GM12878 (cell line): ENCODE measurements at regions not wholly inside any gene's neighbourhood (a gene's known extent, or its start where the extent isn't known, plus 50 kb on each side); places are given as distances from the start of the nearest gene placed in this dataset.

ENCODE experiments used
- ATAC-seq: fragments of 200-7000 bp; cut with Tn5 transposase; 3 replicates; pipeline ENCODE4 v1.9.1; 2020; ENCODE audit warnings: mild to moderate bottlenecking, moderate library complexity
- BruUV-seq: library from RNA; stranded (reverse); fragments of 400-500 nt; replicated peaks from 2 replicates; lab custom pipeline; 2021; lab: Mats Ljungman, UMichigan
- CTCF ChIA-PET: fragments of 300-600 bp; sonication (Branson Sonifier 250); formaldehyde crosslinking; extraction: SDS; loops from one replicate; lab custom pipeline; 2021; ENCODE audit warnings: inconsistent platforms; lab: Yijun Ruan, JAX
- POLR2A ChIA-PET: fragments of 350-600 bp; formaldehyde crosslinking; extraction: SDS; loops from one replicate; lab custom pipeline; 2021; ENCODE audit warnings: inconsistent platforms; lab: Charles Lee
- RAD21 ChIA-PET: fragments of 300-600 bp; sonication (Branson Sonifier 250); formaldehyde crosslinking; loops from one replicate; lab custom pipeline; 2023; ENCODE audit warnings: antibody characterized with exemption; ENCODE audit not compliant: unreplicated experiment; lab: Charles Lee
- SMC1A ChIA-PET: fragments of 300-600 bp; sonication (Branson Sonifier 250); formaldehyde crosslinking; loops from one replicate; lab custom pipeline; 2023; ENCODE audit not compliant: unreplicated experiment, uncharacterized antibody; lab: Charles Lee
- DNase-seq: peaks from one replicate; pipeline ENCODE4 v3.0.0-alpha.2; 2011; ENCODE audit warnings: low read depth, low spot score
- FAIRE-seq: peaks from 3 replicates; lab custom pipeline; 2011; peaks lifted over from hg19 to GRCh38; lab: Jason Lieb, UNC
- H2AFZ ChIP-seq: 2 replicates; pipeline ENCODE4 v1.6.0; 2011; ENCODE audit warnings: low read depth, low read length, control low read depth; ENCODE audit not compliant: control insufficient read depth
- H3K27ac ChIP-seq: 2 replicates; pipeline ENCODE4 v1.5.1; 2011; ENCODE audit warnings: control low read depth; ENCODE audit not compliant: control insufficient read depth, insufficient read depth
- H3K27me3 ChIP-seq, 2 experiments: replicated peaks in 1 of 2; 2 replicates each; pipeline versions ENCODE4 v1.6.0 to v1.6.1; 2011; ENCODE audit warnings: low read length in 1 of 2; ENCODE audit not compliant: control insufficient read depth in 2 of 2, insufficient read depth in 2 of 2
- H3K36me3 ChIP-seq, 2 experiments: 2 replicates each; pipeline ENCODE4 v1.5.1; 2011; ENCODE audit warnings: low read length in 1 of 2; ENCODE audit not compliant: control insufficient read depth in 2 of 2, insufficient read depth in 2 of 2
- H3K4me1 ChIP-seq: 2 replicates; pipeline ENCODE4 v1.6.1; 2011; ENCODE audit warnings: mild to moderate bottlenecking, low read length, moderate library complexity, mixed read lengths; ENCODE audit not compliant: control insufficient read depth, insufficient read depth
- H3K4me2 ChIP-seq: 2 replicates; pipeline ENCODE4 v1.6.0; 2011; ENCODE audit warnings: control low read depth; ENCODE audit not compliant: control insufficient read depth, insufficient read depth
- H3K4me3 ChIP-seq: fragments of 200-600 bp; sonication (generic); 2 replicates; pipeline ENCODE4 v1.5.1; 2016
- H3K79me2 ChIP-seq: 2 replicates; pipeline ENCODE4 v1.6.0; 2011; ENCODE audit warnings: low read length; ENCODE audit not compliant: control insufficient read depth, insufficient read depth
- H3K9ac ChIP-seq: 2 replicates; pipeline ENCODE4 v1.8.0; 2011; ENCODE audit warnings: low read length, control low read depth, mixed read lengths; ENCODE audit not compliant: control insufficient read depth, insufficient read depth
- H3K9me3 ChIP-seq: replicated peaks from 3 replicates; pipeline ENCODE4 v1.5.1; 2011; ENCODE audit warnings: mild to moderate bottlenecking, low read length; ENCODE audit not compliant: control insufficient read depth, insufficient read depth
- H4K20me1 ChIP-seq: 2 replicates; pipeline ENCODE4 v1.6.0; 2011; ENCODE audit not compliant: control insufficient read depth, insufficient read depth
- BACH1 ChIP-seq: fragments of 450-650 bp; IDR thresholded peaks from 2 replicates; pipeline ENCODE4 v1.6.1; 2017; ENCODE audit warnings: mild to moderate bottlenecking, borderline replicate concordance
- ZNF622 ChIP-seq: fragments of 450-650 bp; IDR thresholded peaks from 2 replicates; pipeline ENCODE4 v1.6.1; 2017; ENCODE audit warnings: mild to moderate bottlenecking, inconsistent platforms
- WGBS: methylation state at CpG from one replicate; pipeline ENCODE4 v1.1.6; 2016; ENCODE audit warnings: low lambda C conversion rate; ENCODE audit not compliant: insufficient replicate concordance, insufficient coverage; ENCODE audit errors: missing lambda C conversion rate; 5-methylcytosine and 5-hydroxymethylcytosine counted together
- in situ Hi-C: fragments of 300-500 bp; cut with MboI; formaldehyde crosslinking; loops from 9 replicates; pipeline ENCODE4 v1.14.3; 2018; ENCODE audit warnings: mixed read lengths
- intact Hi-C: fragments of 100-400 bp; cut with micrococcal nuclease; formaldehyde crosslinking; loops from one replicate; pipeline ENCODE4 v1.14.2; 2022; ENCODE audit not compliant: unreplicated experiment

DNA sequence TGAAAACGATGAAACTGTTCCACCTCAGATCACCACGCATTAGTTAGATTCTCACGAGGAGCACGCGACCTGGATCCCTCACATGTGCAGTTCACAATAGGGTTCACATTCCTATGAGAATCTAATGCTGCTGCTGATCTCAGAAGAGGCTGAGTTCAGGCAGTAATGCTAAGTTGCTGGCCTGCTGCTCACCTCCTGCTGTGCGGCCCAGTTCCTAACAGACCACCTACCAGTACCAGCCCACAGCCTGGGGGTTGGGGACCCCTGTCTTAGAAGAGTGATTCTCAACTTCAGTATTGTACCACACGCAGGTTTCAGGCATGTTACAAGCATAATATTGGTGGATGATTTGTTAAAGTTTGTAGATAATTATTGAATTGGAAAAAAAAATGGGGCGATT is 182.7 kb downstream of the BLID start:
- Histone ChIP-seq H3K9ac (no peak overlapping the region), H3K4me2 (no peak overlapping the region), H3K4me3 (no peak overlapping the region), H3K36me3 (no peaks in the 10 kb centered on the region), H4K20me1 (no peaks in the 10 kb centered on the region), H3K27me3 (no peaks in the 10 kb centered on the region), H3K27ac (no peak overlapping the region), H3K9me3 (no peaks in the 10 kb centered on the region), H2AFZ (no peak overlapping the region), H3K4me1 (peaks cover 3% of the 10 kb centered on the region; the same call in 1 of the 2 replicates), H3K79me2 (no peaks in the 10 kb centered on the region)
- FAIRE-seq (no peak), ATAC-seq (no peak), DNase-seq (no peak)
- ChIA-PET POLR2A (no interaction called here), CTCF (no interaction called here), SMC1A (no interaction called here), RAD21 (no interaction called here)
- intact Hi-C loops (no loop called here), in situ Hi-C loops (no loop called here)
- no peak for TF ChIP-seq BACH1
- 61% methylated on average over 8 of the region's 8 CpGs for WGBS
- BruUV-seq, result no TSS peak

DNA sequence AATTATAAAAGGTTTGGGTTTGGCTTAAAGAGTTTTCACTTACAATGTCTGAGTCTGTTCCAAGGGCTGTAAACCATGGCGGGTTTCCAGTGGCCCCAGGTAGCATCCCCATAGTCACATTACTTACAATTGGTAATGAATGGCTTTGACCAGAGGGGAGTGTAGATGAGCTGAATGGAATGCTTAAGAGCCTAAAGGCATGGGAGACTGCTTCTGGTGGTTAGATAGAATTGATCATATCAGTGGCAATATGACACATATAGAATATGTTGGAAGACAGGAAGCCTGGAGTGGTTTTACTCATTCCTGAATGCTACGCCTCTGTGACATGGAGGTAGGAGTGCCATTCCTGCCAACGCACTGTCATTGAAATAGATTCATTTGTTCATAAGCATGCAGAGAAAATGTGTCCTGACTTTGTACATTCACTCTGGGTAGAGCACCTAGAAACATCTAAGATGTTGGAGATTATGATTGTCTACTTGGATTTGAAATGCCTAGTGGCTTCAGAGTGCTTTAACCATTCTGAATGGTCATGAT is 183.3 kb downstream of the BLID start:
- H3K4me1 ChIP-seq, result peaks cover 3% of the 10 kb centered on the region; the same call in 1 of the 2 replicates

More for the DNA sequence above, 183.3 kb downstream of the BLID start:
- no TSS peak for BruUV-seq
- H2AFZ ChIP-seq, result no peak overlapping the region
- CTCF ChIA-PET, result no interaction called here
- RAD21 ChIA-PET, result no interaction called here
- no peaks in the 10 kb centered on the region for H3K36me3 ChIP-seq
- DNase-seq (no peak), FAIRE-seq (no peak), ATAC-seq (no peak)
- no peak overlapping the region for H3K4me3 ChIP-seq
- no peaks in the 10 kb centered on the region for H3K9me3 ChIP-seq
- no peaks in the 10 kb centered on the region for H3K79me2 ChIP-seq
- 73% methylated on average over 3 of the region's 3 CpGs for WGBS
- SMC1A ChIA-PET, result interaction anchor here (0.6 kb wide), 1 partner anchor 17 kb away, joined by 3 read pairs; no protein-coding TSS in a partner anchor
- no peaks in the 10 kb centered on the region for H4K20me1 ChIP-seq
- H3K9ac ChIP-seq, result no peak overlapping the region
- in situ Hi-C loops (no loop called here), intact Hi-C loops (no loop called here)
- no peaks in the 10 kb centered on the region for H3K27me3 ChIP-seq
- H3K4me2 ChIP-seq, result no peak overlapping the region
- no peak overlapping the region for H3K27ac ChIP-seq
- POLR2A ChIA-PET, result no interaction called here
- no peak for TF ChIP-seq ZNF622
